Naive thymus-derived CD8-positive, alpha-beta T cell (primary cell): ENCODE measurements at regions not wholly inside any gene's neighbourhood (a gene's known extent, or its start where the extent isn't known, plus 50 kb on each side); places are given as distances from the start of the nearest gene placed in this dataset.
A peak's percentile ranks its signal among the peaks of the same experiment; 100 is the strongest.

Experiments used
- ATAC-seq, 2 donors: fragments of 150-1000 bp; cut with Tn5 transposase in 1 of 2; sonication (Bioruptor Pico), chemical (Tn5 transposase) in 1 of 2; 1 replicate in 1 of 2; 2 replicates in 1 of 2; pipeline ENCODE4 v1.10.0; 2021; ENCODE audit warnings: mild to moderate bottlenecking in 2 of 2, moderate library complexity in 2 of 2
- POLR2A ChIA-PET: fragments of 350-600 bp; sonication (Branson Sonifier 250); formaldehyde crosslinking; loops from one replicate; lab custom pipeline; 2021; ENCODE audit warnings: antibody characterized with exemption; lab: Charles Lee
- DNase-seq, 10 donors: peaks; one replicate each; pipeline versions ENCODE4 v3.0.0 to v3.0.0-alpha.2; 2020 to 2022
- H3K27ac Mint-ChIP-seq, 10 donors: one replicate each; pipeline ENCODE4 v1.8.0; 2020 to 2022; ENCODE audit warnings: mild to moderate bottlenecking in 10 of 10, mixed read lengths in 10 of 10, moderate library complexity in 4 of 10, inconsistent platforms in 1 of 10
- H3K27me3 Mint-ChIP-seq, 5 donors: one replicate each; pipeline ENCODE4 v1.8.0; 2021 to 2022; ENCODE audit warnings: mixed read lengths in 5 of 5
- H3K36me3 Mint-ChIP-seq, 3 donors: one replicate each; pipeline ENCODE4 v1.8.0; 2020 to 2022; ENCODE audit warnings: mixed read lengths in 3 of 3, mild to moderate bottlenecking in 2 of 3, inconsistent platforms in 1 of 3
- H3K4me1 Mint-ChIP-seq, 4 donors: one replicate each; pipeline ENCODE4 v1.8.0; 2021 to 2022; ENCODE audit warnings: mixed read lengths in 4 of 4
- H3K4me3 Mint-ChIP-seq, 10 donors: one replicate each; pipeline ENCODE4 v1.8.0; 2020 to 2022; ENCODE audit warnings: mild to moderate bottlenecking in 10 of 10, mixed read lengths in 10 of 10, moderate library complexity in 6 of 10, inconsistent platforms in 1 of 10
- H3K9me3 Mint-ChIP-seq, 9 donors: one replicate each; pipeline ENCODE4 v1.8.0; 2020 to 2022; ENCODE audit warnings: mixed read lengths in 9 of 9, mild to moderate bottlenecking in 3 of 9, inconsistent platforms in 1 of 9, moderate library complexity in 1 of 9

- Mint-ChIP-seq H3K4me1 (no peaks in the 10 kb centered on the region), H3K27me3 (no peaks in the 10 kb centered on the region), H3K27ac (no peak overlapping the region), H3K9me3 (peaks cover 2 to 59% (median 23%) of the 10 kb centered on the region in 9 donors), H3K4me3 (no peak overlapping the region), H3K36me3 (no peaks in the 10 kb centered on the region)
- DNase-seq (no peak), ATAC-seq (no peak)
- POLR2A ChIA-PET: no interaction called here
Observed at GRCh38 chr3:191813245-191813644, 352.3 kb downstream of the PYDC2 start.

- Mint-ChIP-seq H3K36me3 (no peaks in the 10 kb centered on the region), H3K27ac (no peak overlapping the region), H3K9me3 (peaks cover 0 to 13% (median 4%) of the 10 kb centered on the region in 9 donors), H3K27me3 (no peaks in the 10 kb centered on the region), H3K4me3 (no peak overlapping the region), H3K4me1 (no peaks in the 10 kb centered on the region)
- POLR2A ChIA-PET: no interaction called here
- ATAC-seq (no peak), DNase-seq (no peak)
Observed at GRCh38 chr3:191848818-191849217, 387.9 kb downstream of the PYDC2 start.

- POLR2A ChIA-PET: no interaction called here
- Mint-ChIP-seq H3K36me3 (no peaks in the 10 kb centered on the region), H3K4me1 (no peaks in the 10 kb centered on the region), H3K9me3 (peaks cover 3 to 24% (median 13%) of the 10 kb centered on the region in 9 donors), H3K4me3 (no peak overlapping the region), H3K27ac (no peak overlapping the region), H3K27me3 (no peaks in the 10 kb centered on the region)
- no peak for ATAC-seq
- DNase-seq: no peak
Observed at GRCh38 chr3:191859531-191859930, 398.6 kb downstream of the PYDC2 start.

- H3K27ac Mint-ChIP-seq: no peak overlapping the region
- H3K4me3 Mint-ChIP-seq: no peak overlapping the region
- no peak for DNase-seq
- H3K9me3 Mint-ChIP-seq: peaks cover 0 to 13% (median 2%) of the 10 kb centered on the region in 9 donors
- no peaks in the 10 kb centered on the region for H3K36me3 Mint-ChIP-seq
- POLR2A ChIA-PET: no interaction called here
- no peaks in the 10 kb centered on the region for H3K27me3 Mint-ChIP-seq
- ATAC-seq: no peak
- H3K4me1 Mint-ChIP-seq: no peaks in the 10 kb centered on the region
Observed at GRCh38 chr3:191869738-191870415, 408.9 kb downstream of the PYDC2 start.

GRCh38 chr3:191873736-191874135 is 412.8 kb downstream of the PYDC2 start:
- Mint-ChIP-seq H3K27ac (no peak overlapping the region), H3K4me1 (no peaks in the 10 kb centered on the region), H3K36me3 (no peaks in the 10 kb centered on the region), H3K27me3 (no peaks in the 10 kb centered on the region), H3K9me3 (peaks cover 0 to 8% (median 0%) of the 10 kb centered on the region in 9 donors), H3K4me3 (no peak overlapping the region)
- ATAC-seq: no peak
- POLR2A ChIA-PET: no interaction called here
- DNase-seq: no peak

DNA sequence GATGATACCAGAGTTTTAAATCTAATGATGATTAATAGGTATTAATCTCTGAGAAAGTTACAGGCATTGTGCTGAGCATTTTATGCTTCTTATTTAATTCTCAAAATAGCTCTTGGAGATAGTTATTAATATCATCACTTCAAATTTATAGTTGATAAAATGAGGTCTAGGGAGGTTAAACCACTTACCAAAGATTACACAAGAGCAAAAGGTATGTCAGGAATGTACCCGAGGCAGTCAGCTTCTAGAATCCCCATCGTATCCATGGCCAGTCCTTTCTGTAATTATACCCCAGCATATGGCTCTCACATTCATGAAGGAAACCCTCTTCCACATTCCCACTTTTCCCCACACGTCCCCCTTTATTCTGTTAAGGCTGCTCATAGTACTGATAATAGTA is 421.3 kb downstream of the PYDC2 start:
- Mint-ChIP-seq H3K4me3 (no peak overlapping the region), H3K4me1 (no peaks in the 10 kb centered on the region), H3K27me3 (no peaks in the 10 kb centered on the region), H3K9me3 (peaks cover 0 to 10% (median 0%) of the 10 kb centered on the region in 9 donors), H3K36me3 (no peaks in the 10 kb centered on the region), H3K27ac (no peak overlapping the region)
- POLR2A ChIA-PET: no interaction called here
- DNase-seq (no peak), ATAC-seq (no peak)

GRCh38 chr3:191884132-191884531 is 423.2 kb downstream of the PYDC2 start:
- peaks cover 0 to 10% (median 0%) of the 10 kb centered on the region in 9 donors for H3K9me3 Mint-ChIP-seq
- H3K36me3 Mint-ChIP-seq: no peaks in the 10 kb centered on the region
- POLR2A ChIA-PET: no interaction called here
- ATAC-seq (no peak), DNase-seq (no peak)
- no peak overlapping the region for H3K4me3 Mint-ChIP-seq
- H3K27me3 Mint-ChIP-seq: no peaks in the 10 kb centered on the region
- H3K4me1 Mint-ChIP-seq: no peaks in the 10 kb centered on the region
- no peak overlapping the region for H3K27ac Mint-ChIP-seq

DNA sequence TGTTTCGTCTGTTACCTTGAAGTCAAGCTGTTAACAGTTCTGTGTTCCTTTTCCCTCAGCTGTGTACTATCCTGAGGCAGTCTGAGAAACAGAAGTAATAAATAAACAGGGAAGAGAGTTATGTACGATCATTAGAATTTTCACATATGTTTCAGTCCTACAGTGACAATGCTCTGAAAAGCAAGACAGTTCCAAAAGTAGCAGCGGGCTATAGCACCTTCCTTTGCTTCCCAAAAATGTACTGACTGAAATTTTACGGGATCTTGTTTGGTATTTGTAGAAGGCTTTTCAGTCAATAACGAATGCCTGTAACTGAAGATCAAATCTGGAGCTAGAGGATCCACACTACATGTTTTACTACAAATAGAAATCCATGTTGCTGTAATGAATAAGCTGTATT is 428.1 kb downstream of the PYDC2 start:
- no peak overlapping the region for H3K27ac Mint-ChIP-seq
- ATAC-seq (no peak), DNase-seq (no peak)
- POLR2A ChIA-PET: no interaction called here
- no peaks in the 10 kb centered on the region for H3K4me1 Mint-ChIP-seq
- H3K4me3 Mint-ChIP-seq: no peak overlapping the region
- peaks cover 0 to 6% (median 0%) of the 10 kb centered on the region in 9 donors for H3K9me3 Mint-ChIP-seq
- no peaks in the 10 kb centered on the region for H3K36me3 Mint-ChIP-seq
- no peaks in the 10 kb centered on the region for H3K27me3 Mint-ChIP-seq

- no peaks in the 10 kb centered on the region for H3K36me3 Mint-ChIP-seq
- H3K27me3 Mint-ChIP-seq: no peaks in the 10 kb centered on the region
- POLR2A ChIA-PET: no interaction called here
- no peak for ATAC-seq
- peaks cover 0 to 3% (median 0%) of the 10 kb centered on the region in 9 donors for H3K9me3 Mint-ChIP-seq
- H3K4me1 Mint-ChIP-seq: no peaks in the 10 kb centered on the region
- no peak overlapping the region for H3K4me3 Mint-ChIP-seq
- no peak for DNase-seq
- H3K27ac Mint-ChIP-seq: no peak overlapping the region
Observed at GRCh38 chr3:191889756-191890155, 428.8 kb downstream of the PYDC2 start.

DNA sequence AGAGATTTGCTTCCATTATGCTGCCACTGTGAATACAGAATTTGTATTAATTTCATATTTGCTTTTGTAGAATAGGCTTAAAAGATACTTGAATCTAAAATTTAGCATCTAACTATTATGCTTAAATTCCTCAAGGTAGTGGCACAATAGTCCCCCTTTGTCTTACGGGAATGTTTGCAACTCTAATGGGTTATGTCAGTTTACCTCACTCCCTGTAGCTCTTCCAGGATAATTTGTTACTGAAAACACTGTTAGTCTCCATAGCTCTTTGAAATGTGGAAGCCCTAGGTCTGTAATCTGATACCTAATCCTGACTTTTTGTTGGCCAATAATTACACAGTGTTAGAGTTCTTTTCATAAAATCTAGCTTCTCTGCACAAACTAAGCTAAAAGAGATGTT is 433.4 kb downstream of the PYDC2 start:
- Mint-ChIP-seq H3K36me3 (no peaks in the 10 kb centered on the region), H3K9me3 (peaks cover 0 to 7% (median 0%) of the 10 kb centered on the region in 9 donors), H3K27me3 (no peaks in the 10 kb centered on the region), H3K4me3 (no peak overlapping the region), H3K27ac (no peak overlapping the region), H3K4me1 (no peaks in the 10 kb centered on the region)
- POLR2A ChIA-PET: no interaction called here
- no peak for ATAC-seq
- DNase-seq: no peak

- Mint-ChIP-seq H3K9me3 (peaks cover 0 to 4% (median 0%) of the 10 kb centered on the region in 9 donors), H3K36me3 (no peaks in the 10 kb centered on the region), H3K27ac (no peak overlapping the region), H3K27me3 (no peaks in the 10 kb centered on the region), H3K4me1 (no peaks in the 10 kb centered on the region), H3K4me3 (no peak overlapping the region)
- ATAC-seq (no peak), DNase-seq (no peak)
- POLR2A ChIA-PET: no interaction called here
Observed at GRCh38 chr3:191901741-191902140, 440.8 kb downstream of the PYDC2 start.

- POLR2A ChIA-PET: no interaction called here
Observed at GRCh38 chr3:191912616-191913204, 451.7 kb downstream of the PYDC2 start.

GRCh38 chr3:191915712-191916111 is 454.7 kb downstream of the PYDC2 start:
- ATAC-seq: no peak
- DNase-seq: no peak
- Mint-ChIP-seq H3K27me3 (peaks cover 0 to 2% (median 0%) of the 10 kb centered on the region in 5 donors), H3K27ac (no peak overlapping the region), H3K9me3 (peaks cover 5 to 33% (median 11%) of the 10 kb centered on the region in 9 donors), H3K4me1 (no peaks in the 10 kb centered on the region), H3K4me3 (no peak overlapping the region), H3K36me3 (no peaks in the 10 kb centered on the region)
- POLR2A ChIA-PET: no interaction called here

More at GRCh38 chr3:191912616-191913204, 451.7 kb downstream of the PYDC2 start:
- Mint-ChIP-seq H3K27me3 (peaks cover 0 to 2% (median 0%) of the 10 kb centered on the region in 5 donors), H3K9me3 (peaks cover 0 to 25% (median 6%) of the 10 kb centered on the region in 9 donors), H3K27ac (peak overlapping the region in 1 of 10 donors; percentile 11), H3K36me3 (no peaks in the 10 kb centered on the region), H3K4me3 (no peak overlapping the region), H3K4me1 (no peaks in the 10 kb centered on the region)
- ATAC-seq: no peak
- DNase-seq: no peak
